Upper lobe of right lung (tissue), 1 donor: ENCODE measurements at regions not wholly inside any gene's neighbourhood (a gene's known extent, or its start where the extent isn't known, plus 50 kb on each side); places are given as distances from the start of the nearest gene placed in this dataset.

Source experiments
- ATAC-seq: fragments of 200-7000 bp; cut with Tn5 transposase; one replicate; pipeline ENCODE4 v1.9.1; 2020; ENCODE audit warnings: mild to moderate bottlenecking, moderate library complexity
- DNase-seq: peaks from one replicate; pipeline ENCODE4 v3.0.0-alpha.2; 2020
- H3K27ac ChIP-seq: fragments of 200-600 bp; one replicate; pipeline ENCODE4 v1.8.0; 2022
- H3K27me3 ChIP-seq: fragments of 200-600 bp; one replicate; pipeline ENCODE4 v1.8.0; 2022; ENCODE audit warnings: mild to moderate bottlenecking
- H3K36me3 ChIP-seq: fragments of 200-600 bp; one replicate; pipeline ENCODE4 v1.8.0; 2022
- H3K4me1 ChIP-seq: fragments of 200-600 bp; one replicate; pipeline ENCODE4 v1.8.0; 2022
- H3K4me3 ChIP-seq: fragments of 200-600 bp; one replicate; pipeline ENCODE4 v1.8.0; 2022; ENCODE audit warnings: mild to moderate bottlenecking
- H3K9me3 ChIP-seq: fragments of 200-600 bp; one replicate; pipeline ENCODE4 v1.8.0; 2022
- CTCF ChIP-seq: fragments of 200-600 bp; IDR thresholded peaks from one replicate; pipeline ENCODE4 v1.8.0; 2022; ENCODE audit warnings: antibody characterized with exemption
- intact Hi-C: fragments of 100-400 bp; cut with DNase I; formaldehyde crosslinking; loops from one replicate; pipeline ENCODE4 v1.11.0; 2022
- donor health status: DM: no; HTN: yes; CAD: no; lungs with severe emphysema.

- H3K9me3 ChIP-seq, result no peaks in the 10 kb centered on the region
- DNase-seq (no peak), ATAC-seq (no peak)
- no peak for TF ChIP-seq CTCF
- H3K4me3 ChIP-seq, result no peak overlapping the region
- H3K4me1 ChIP-seq, result no peaks in the 10 kb centered on the region
- no peaks in the 10 kb centered on the region for H3K36me3 ChIP-seq
- no peaks in the 10 kb centered on the region for H3K27me3 ChIP-seq
- intact Hi-C loops, result no loop called here
- H3K27ac ChIP-seq, result no peak overlapping the region
Measured at GRCh38 chr5:57804505-57804904, 321.9 kb upstream of the ACTBL2 start.

GRCh38 chr5:57804007-57804444, 321.4 kb upstream of the ACTBL2 start:
- Histone ChIP-seq H3K9me3 (no peaks in the 10 kb centered on the region), H3K27me3 (no peaks in the 10 kb centered on the region), H3K36me3 (no peaks in the 10 kb centered on the region), H3K4me1 (no peaks in the 10 kb centered on the region), H3K27ac (no peak overlapping the region), H3K4me3 (no peak overlapping the region)
- intact Hi-C loops, result no loop called here
- no peak for TF ChIP-seq CTCF
- DNase-seq (no peak), ATAC-seq (no peak)

GRCh38 chr5:57802131-57802530, 319.5 kb upstream of the ACTBL2 start:
- no peak overlapping the region for H3K4me3 ChIP-seq
- intact Hi-C loops, result no loop called here
- no peak for DNase-seq
- no peaks in the 10 kb centered on the region for H3K27me3 ChIP-seq
- no peaks in the 10 kb centered on the region for H3K36me3 ChIP-seq
- no peak overlapping the region for H3K27ac ChIP-seq
- H3K4me1 ChIP-seq, result no peaks in the 10 kb centered on the region
- no peak for TF ChIP-seq CTCF
- ATAC-seq, result no peak
- no peaks in the 10 kb centered on the region for H3K9me3 ChIP-seq

- TF ChIP-seq CTCF, result no peak
- DNase-seq (no peak), ATAC-seq (no peak)
- Histone ChIP-seq H3K27ac (no peak overlapping the region), H3K4me3 (no peak overlapping the region), H3K4me1 (no peaks in the 10 kb centered on the region), H3K36me3 (no peaks in the 10 kb centered on the region), H3K9me3 (no peaks in the 10 kb centered on the region), H3K27me3 (no peaks in the 10 kb centered on the region)
- intact Hi-C loops, result no loop called here
Measured at GRCh38 chr5:57795203-57795602, 312.6 kb upstream of the ACTBL2 start.

GRCh38 chr5:57791875-57792274, 309.3 kb upstream of the ACTBL2 start:
- Histone ChIP-seq H3K4me3 (no peak overlapping the region), H3K9me3 (no peaks in the 10 kb centered on the region), H3K27ac (no peak overlapping the region), H3K36me3 (no peaks in the 10 kb centered on the region), H3K27me3 (no peaks in the 10 kb centered on the region), H3K4me1 (no peaks in the 10 kb centered on the region)
- ATAC-seq, result no peak
- DNase-seq, result no peak
- no peak for TF ChIP-seq CTCF
- intact Hi-C loops, result no loop called here

- Histone ChIP-seq H3K4me1 (peaks cover 10% of the 10 kb centered on the region), H3K4me3 (no peak overlapping the region), H3K27ac (no peak overlapping the region), H3K36me3 (no peaks in the 10 kb centered on the region), H3K9me3 (no peaks in the 10 kb centered on the region), H3K27me3 (no peaks in the 10 kb centered on the region)
- no peak for TF ChIP-seq CTCF
- intact Hi-C loops, result no loop called here
- DNase-seq (no peak), ATAC-seq (no peak)
Measured at GRCh38 chr5:57785946-57786345, 303.3 kb upstream of the ACTBL2 start.
